A204.1 (cell line): ENCODE measurements at regions not wholly inside any gene's neighbourhood (a gene's known extent, or its start where the extent isn't known, plus 50 kb on each side); places are given as distances from the start of the nearest gene placed in this dataset.
"Not testable (repeated sequence)": the region's sequence is repeated elsewhere in the genome, so short reads cannot be mapped to it uniquely, and the experiment has no call there.

Experiments used
- FAIRE-seq: peaks from 2 replicates; lab custom pipeline; 2012; peaks lifted over from hg19 to GRCh38; lab: Jason Lieb, UNC

- FAIRE-seq, result no peak
These were observed 113.8 kb upstream of the ERRFI1 start for GRCh38 chr1:8139941-8140340.

DNA sequence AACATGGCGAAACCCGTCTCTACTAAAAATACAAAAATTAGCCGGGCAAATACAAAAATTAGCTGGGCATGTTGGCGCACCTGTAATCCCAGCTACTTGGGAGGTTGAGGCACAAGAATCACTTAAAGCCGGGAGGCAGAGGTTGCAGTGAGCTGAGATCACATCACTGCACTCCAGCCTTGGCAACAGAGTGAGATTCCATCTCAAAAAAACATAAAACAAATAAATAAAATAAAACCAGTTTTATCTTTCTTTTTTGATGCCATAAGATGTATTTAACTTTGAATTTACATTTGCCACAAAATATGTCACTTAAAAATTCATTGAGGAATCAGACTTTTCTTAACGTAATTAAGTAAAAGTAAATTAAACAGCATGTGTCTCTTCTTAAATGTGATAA is 113.3 kb upstream of the ERRFI1 start:
- no peak for FAIRE-seq

GRCh38 chr1:8138673-8139072 is 112.6 kb upstream of the ERRFI1 start:
- no peak for FAIRE-seq

DNA sequence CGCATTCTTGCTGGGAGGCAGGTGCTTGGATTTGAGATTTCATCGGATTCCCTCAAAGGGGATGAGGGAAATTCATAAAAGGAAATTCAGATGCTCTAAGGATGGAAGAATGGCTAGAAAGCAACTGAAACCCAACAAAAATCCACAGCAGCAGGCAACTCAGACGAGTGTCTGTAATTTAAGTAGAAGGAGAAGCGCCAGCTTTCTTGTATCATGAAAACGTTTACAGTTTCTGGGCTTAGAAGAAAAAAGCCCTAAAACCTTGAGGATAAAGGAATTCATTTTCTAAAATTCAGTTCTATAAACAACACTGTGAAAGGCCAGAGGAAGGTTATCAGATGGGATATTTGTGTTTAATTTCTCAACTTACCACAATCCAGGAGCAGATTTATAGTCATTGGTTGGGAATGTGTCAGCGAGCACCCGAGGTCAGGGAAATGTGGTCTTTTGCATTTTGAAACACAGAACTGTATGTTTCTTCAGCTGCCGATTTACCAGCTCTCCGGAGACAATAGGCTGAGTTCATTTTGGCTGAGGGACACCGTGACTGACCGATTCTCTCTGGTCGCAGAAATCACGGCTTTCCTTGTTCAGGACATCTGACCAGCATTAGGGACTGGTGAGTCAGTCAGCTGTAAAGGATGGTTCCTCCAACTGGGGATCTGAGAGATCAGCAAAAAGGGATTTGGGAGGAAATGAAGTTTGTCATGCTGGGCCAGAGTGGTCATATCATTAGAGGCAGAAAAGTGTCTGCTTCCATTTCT is 111.6 kb upstream of the ERRFI1 start:
- peak; percentile 94 for FAIRE-seq

DNA sequence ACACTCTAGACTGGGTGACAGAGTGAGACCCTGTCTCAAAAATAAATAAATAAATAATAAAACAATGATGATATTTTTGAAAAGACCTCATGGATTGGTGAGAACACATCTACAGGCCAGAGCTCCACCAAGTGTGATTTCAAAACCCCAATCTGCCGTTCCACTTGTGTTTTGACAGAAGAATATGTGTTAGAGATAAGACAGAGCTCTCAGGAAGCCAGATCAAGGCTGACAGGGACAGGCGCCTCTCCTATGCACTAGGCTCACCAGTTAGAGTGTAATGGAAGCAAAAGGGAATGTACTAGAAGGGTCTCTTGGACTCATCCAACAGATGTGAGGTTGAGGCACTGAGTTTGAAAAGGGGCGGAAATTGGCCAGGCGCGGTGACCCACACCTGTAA is 110.7 kb upstream of the ERRFI1 start:
- no peak for FAIRE-seq

DNA sequence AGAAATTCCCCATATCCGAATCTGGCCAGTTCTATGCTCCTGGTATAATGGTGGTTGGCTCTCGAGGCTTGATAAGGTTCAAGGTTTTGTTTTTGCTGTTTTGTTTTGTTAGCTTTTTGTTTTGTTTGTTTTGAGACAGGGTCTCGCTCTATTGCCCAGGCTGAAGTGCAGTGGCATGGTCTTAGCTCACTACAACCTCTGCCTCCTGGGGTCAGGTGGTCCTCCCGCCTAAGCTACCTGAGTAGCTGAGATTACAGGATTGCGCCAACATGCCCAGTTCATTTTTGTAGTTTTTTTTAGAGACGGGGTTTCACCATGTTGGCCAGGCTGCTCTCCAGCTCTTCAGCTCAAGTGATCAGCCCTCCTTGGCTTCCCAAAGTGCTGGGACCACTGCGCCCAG is 109.1 kb upstream of the ERRFI1 start:
- no peak for FAIRE-seq

DNA sequence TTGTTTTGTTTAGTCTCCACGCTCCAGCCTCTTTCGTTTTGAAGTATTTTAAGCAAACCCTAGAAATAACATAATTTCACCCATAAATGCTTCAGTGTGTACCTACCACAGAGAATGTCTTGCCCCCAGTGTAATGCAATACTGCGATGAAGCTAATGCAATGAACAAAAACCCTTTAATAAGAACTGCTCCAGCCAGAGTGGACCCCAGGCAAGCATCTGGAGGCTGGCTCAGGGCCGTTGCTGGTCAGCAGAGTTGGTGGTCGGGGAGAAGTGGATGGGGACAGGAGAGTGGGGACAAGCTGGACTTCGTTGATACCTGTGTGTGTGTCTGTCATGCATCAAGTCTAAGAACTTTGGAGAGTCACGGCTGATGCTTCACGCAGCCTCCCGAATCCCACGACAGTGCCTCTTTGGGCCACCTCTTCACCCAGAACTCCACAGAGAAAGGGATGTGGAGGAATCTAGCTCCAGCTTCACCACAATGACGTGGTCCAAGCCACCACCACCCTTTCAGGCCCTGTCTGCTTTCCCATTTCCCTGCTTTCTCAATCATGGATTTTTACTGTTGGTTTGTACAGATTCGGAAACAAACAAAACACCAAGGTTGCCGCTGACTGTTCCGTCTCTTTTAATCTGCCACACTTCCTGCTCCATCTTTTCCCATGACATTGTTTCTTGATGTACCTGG is 108.6 kb upstream of the ERRFI1 start:
- no peak for FAIRE-seq

GRCh38 chr1:8133657-8134430 is 107.7 kb upstream of the ERRFI1 start:
- peak; percentile 99 for FAIRE-seq

DNA sequence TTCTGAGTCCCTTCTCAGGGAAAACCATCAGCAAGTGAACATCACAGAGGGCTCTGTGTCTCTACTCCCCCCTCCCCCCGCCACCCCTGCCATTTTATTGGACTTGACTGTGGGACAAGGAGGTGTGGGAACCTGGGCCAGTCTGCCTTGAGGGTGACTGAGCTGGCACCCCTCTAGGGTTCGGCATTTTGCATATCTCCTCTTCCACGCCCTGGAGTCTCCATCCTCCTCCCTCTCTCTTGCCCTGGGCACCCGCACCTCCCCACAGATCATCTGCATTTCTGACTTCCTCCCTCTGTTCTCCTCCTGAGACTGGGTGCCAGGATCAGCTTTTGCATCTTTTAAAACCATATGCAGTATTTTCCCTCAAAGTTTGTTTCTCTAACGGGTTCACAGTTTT is 107.1 kb upstream of the ERRFI1 start:
- FAIRE-seq, result no peak

GRCh38 chr1:8127171-8127641 is 101.1 kb upstream of the ERRFI1 start:
- FAIRE-seq, result no peak

DNA sequence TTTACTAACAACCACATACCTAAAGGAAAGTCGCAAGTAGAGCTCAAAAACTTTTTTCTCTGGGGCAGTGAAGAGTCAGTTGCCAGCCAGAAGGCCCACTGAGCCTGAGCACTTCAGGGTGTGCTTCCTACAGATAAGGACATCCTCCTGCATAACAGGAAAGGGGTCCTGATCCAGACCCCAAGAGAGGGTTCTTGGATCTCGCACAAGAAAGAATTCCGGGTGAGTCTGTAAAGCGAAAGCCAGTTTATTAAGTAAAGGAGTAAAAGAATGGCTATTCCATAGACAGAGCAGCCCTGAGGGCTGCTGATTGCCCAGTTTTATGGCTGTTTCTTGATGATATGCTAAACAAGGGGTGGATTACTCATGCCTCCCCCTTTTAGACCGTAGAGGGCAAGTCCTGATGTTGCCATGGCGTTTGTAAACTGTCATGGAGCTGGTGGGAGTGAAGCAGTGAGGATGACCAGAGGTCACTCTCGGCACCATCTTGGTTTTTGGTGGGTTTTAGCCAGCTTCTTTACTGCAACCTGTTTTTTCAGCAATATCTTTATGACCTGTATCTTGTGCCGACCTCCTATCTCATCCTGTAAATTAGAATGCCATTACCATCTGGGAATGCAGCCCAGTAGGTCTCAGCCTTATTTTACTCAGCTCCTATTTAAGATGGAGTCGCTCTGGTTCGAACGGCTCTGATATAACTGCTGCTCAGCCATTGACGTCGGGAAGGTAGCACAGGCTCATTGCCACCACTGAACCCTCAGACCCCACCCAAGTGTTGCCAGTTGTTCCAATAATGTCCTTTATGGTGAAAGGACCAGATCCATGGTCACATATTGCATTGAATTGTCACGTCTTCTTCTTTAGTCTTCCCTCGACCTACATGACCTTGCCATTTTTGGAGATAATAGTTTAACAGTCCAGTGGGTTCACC is 96.6 kb upstream of the ERRFI1 start:
- FAIRE-seq, result no peak

GRCh38 chr1:8122160-8122476 is 96.0 kb upstream of the ERRFI1 start:
- FAIRE-seq, result peak; percentile 89

GRCh38 chr1:8121261-8122159 is 95.4 kb upstream of the ERRFI1 start:
- peak; percentile 98 for FAIRE-seq

DNA sequence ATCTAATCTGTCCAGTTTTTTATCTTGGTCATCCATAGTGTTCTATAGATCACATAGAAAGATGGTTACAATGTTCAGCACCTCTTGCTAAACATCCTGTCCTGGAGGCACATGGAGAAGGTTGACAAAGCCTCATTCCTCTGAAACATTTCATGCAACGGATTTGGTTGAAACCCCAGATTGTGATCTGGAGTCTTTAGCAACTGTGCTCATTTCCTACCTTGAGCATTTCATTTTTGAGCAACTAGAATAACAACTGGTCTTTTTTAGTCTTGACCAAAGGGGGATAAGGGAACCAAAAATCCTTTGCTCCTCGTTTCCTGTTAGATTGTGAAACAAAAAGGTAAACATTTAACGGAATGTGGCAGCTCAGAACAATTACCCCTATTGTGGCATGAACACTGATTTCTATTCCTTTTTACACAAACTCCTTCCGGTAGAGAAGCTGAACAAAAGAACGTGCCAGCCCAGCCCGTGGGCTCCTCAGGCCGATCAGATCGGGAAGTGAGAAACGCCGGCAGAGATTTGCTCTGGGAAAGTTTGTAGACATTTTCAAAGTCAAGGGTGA is 94.7 kb upstream of the ERRFI1 start:
- no peak for FAIRE-seq

- FAIRE-seq, result not testable (repeated sequence)
These were observed 92.6 kb upstream of the ERRFI1 start for GRCh38 chr1:8118736-8119135.

- no peak for FAIRE-seq
These were observed 91.9 kb upstream of the ERRFI1 start for GRCh38 chr1:8118031-8118451.

GRCh38 chr1:8116894-8117264 is 90.8 kb upstream of the ERRFI1 start:
- peak; percentile 98 for FAIRE-seq

DNA sequence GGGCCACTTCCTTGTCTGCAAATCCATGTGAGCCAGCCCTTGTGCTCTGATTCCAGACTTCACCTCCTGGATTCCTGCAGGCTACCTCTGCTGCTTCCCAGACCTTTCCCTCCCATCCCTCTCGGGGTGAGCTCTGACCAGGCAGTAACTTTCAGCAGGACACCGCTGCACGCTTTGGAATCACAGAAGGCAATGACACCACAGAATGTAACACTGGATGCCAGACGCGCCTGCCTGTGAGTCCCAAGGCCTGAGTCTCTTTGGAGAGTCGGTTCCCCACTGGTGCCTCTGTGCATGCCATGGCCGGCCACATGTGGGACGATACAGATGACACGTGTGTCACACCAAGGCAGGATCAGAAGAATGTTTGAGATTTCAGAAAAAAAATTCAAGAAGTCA is 89.7 kb upstream of the ERRFI1 start:
- FAIRE-seq, result no peak

- no peak for FAIRE-seq
These were observed 89.1 kb upstream of the ERRFI1 start for GRCh38 chr1:8115031-8115768.
